Right lobe of liver (tissue), 4 donors: ENCODE measurements at regions not wholly inside any gene's neighbourhood (a gene's known extent, or its start where the extent isn't known, plus 50 kb on each side); places are given as distances from the start of the nearest gene placed in this dataset.

Experiments used
- POLR2A ChIP-seq: fragments of 450-650 bp; IDR thresholded peaks from one replicate; pipeline ENCODE4 v1.6.1; 2017; ENCODE audit warnings: antibody characterized with exemption, mild to moderate bottlenecking
- TF ChIP-seq, protein P1 (sequence below), 4 donors: fragments of 200-600 bp in 3 of 4; fragments of 450-650 bp in 1 of 4; IDR thresholded peaks; one replicate each; pipeline versions ENCODE4 v1.5.1 to v1.8.0; 2016 to 2022; ENCODE audit warnings: antibody characterized with exemption in 4 of 4, mild to moderate bottlenecking in 2 of 4
- donor health status: DM: no; HTN: no; CAD: no.
- donor health status: DM: no; HTN: no; CAD: no.
- donor health status: DM: no; HTN: yes; CAD: no.

GRCh38 chr2:134773335-134773734, 54.5 kb upstream of the TMEM163 start:
- TF ChIP-seq, protein P1, sequence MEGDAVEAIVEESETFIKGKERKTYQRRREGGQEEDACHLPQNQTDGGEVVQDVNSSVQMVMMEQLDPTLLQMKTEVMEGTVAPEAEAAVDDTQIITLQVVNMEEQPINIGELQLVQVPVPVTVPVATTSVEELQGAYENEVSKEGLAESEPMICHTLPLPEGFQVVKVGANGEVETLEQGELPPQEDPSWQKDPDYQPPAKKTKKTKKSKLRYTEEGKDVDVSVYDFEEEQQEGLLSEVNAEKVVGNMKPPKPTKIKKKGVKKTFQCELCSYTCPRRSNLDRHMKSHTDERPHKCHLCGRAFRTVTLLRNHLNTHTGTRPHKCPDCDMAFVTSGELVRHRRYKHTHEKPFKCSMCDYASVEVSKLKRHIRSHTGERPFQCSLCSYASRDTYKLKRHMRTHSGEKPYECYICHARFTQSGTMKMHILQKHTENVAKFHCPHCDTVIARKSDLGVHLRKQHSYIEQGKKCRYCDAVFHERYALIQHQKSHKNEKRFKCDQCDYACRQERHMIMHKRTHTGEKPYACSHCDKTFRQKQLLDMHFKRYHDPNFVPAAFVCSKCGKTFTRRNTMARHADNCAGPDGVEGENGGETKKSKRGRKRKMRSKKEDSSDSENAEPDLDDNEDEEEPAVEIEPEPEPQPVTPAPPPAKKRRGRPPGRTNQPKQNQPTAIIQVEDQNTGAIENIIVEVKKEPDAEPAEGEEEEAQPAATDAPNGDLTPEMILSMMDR (IDR thresholded peaks at IDR 0.05) = no peak
- TF ChIP-seq POLR2A = no peak
